ENCODE measurements at regions not wholly inside any gene's neighbourhood (a gene's known extent, or its start where the extent isn't known, plus 50 kb on each side); places are given as distances from the start of the nearest gene placed in this dataset.

GRCh38 chr3:33958661-33959060 lies 160.2 kb downstream of the PDCD6IP start:
- TF ChIP-seq CTCF (IDR thresholded peaks at IDR 0.05), result no peak
- no peak for TF ChIP-seq POLR2A (IDR thresholded peaks at IDR 0.05)

Data from tibial nerve (tissue), 3 donors.